B cell (primary cell): ENCODE measurements at regions not wholly inside any gene's neighbourhood (a gene's known extent, or its start where the extent isn't known, plus 50 kb on each side); places are given as distances from the start of the nearest gene placed in this dataset.

ENCODE experiments used
- EZH2 ChIP-seq: IDR thresholded peaks from 2 replicates; pipeline ENCODE4 v1.6.1; 2012; ENCODE audit warnings: borderline replicate concordance, low read depth, mild to moderate bottlenecking, moderate library complexity, low read length; ENCODE audit not compliant: insufficient read depth, poor library complexity, severe bottlenecking
- TF ChIP-seq, protein P1 (sequence below): fragments of 200-600 bp; IDR thresholded peaks from one replicate; pipeline ENCODE4 v1.8.0; 2022; ENCODE audit warnings: antibody characterized with exemption, mild to moderate bottlenecking

- TF ChIP-seq, protein P1, sequence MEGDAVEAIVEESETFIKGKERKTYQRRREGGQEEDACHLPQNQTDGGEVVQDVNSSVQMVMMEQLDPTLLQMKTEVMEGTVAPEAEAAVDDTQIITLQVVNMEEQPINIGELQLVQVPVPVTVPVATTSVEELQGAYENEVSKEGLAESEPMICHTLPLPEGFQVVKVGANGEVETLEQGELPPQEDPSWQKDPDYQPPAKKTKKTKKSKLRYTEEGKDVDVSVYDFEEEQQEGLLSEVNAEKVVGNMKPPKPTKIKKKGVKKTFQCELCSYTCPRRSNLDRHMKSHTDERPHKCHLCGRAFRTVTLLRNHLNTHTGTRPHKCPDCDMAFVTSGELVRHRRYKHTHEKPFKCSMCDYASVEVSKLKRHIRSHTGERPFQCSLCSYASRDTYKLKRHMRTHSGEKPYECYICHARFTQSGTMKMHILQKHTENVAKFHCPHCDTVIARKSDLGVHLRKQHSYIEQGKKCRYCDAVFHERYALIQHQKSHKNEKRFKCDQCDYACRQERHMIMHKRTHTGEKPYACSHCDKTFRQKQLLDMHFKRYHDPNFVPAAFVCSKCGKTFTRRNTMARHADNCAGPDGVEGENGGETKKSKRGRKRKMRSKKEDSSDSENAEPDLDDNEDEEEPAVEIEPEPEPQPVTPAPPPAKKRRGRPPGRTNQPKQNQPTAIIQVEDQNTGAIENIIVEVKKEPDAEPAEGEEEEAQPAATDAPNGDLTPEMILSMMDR = no peak
- no peak for TF ChIP-seq EZH2
Measured at GRCh38 chr5:144831650-144832049, 661.0 kb downstream of the KCTD16 start.
